NCI-H82 treated with DMSO at 0.1 percent for 48 hours (cell line): ENCODE measurements at regions not wholly inside any gene's neighbourhood (a gene's known extent, or its start where the extent isn't known, plus 50 kb on each side); places are given as distances from the start of the nearest gene placed in this dataset.

ENCODE experiments used
- DNase-seq: peaks from one replicate; lab custom pipeline; 2025; ENCODE audit not compliant: unreplicated experiment; lab: John Stamatoyannopoulos, UW

DNA sequence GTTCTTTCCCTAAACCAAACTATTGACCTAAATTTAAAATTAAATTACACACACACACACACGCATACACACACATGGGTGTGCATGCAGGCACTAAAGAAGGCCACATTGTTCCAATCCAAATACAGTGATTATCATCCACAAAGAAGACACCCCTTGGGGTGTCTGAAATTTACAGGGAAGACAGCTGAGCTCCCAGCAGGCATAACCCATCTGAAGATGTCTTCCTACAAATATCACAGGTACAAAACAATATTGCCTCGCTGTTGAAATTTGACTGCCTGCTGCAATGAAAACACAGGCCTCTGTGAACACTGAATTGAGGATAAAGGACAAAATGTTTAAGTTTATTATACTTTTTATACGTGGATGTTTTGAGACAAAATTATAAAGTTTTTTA is 50.2 kb upstream of the SLC7A11 start:
- DNase-seq, result no peak
